ENCODE measurements at regions not wholly inside any gene's neighbourhood (a gene's known extent, or its start where the extent isn't known, plus 50 kb on each side); places are given as distances from the start of the nearest gene placed in this dataset.
"Not testable (repeated sequence)": the region's sequence is repeated elsewhere in the genome, so short reads cannot be mapped to it uniquely, and the experiment has no call there.

DNA sequence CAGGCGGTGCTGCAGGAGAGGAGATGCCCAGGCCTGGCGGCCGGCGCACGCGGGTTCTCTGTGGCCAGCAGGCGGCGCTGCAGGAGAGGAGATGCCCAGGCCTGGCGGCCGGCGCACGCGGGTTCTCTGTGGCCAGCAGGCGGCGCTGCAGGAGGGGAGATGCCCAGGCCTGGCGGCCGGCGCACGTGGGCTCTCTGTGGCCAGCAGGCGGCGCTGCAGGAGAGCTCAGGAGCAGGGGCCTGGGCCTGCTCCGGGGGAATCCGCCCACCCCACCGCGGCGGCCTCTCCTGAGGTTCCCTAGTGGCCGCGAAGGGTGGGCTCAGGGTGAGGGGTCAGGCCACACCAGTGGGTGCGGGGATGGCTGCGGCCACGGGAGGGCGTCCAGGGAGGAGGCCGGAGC is 75.9 kb downstream of the OR4F16 start:
- not testable (repeated sequence) for DNase-seq (ENCODE audit: low read depth)

DNA sequence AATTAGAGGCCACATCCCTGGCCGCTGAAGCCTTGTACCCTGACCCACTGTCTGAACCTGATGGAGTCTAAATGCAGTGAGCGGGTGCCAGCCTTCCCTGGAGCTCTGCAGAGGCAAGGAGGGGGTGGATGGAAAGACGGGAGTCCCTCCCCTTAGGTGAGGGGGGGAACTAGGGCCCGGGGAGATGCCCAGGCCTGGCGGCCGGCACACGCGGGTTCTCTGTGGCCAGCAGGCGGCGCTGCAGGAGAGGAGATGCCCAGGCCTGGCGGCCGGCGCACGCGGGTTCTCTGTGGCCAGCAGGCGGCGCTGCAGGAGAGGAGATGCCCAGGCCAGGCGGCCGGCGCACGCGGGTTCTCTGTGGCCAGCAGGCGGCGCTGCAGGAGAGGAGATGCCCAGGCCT is 77.3 kb downstream of the OR4F16 start:
- not testable (repeated sequence) for DNase-seq (ENCODE audit: low read depth)

DNA sequence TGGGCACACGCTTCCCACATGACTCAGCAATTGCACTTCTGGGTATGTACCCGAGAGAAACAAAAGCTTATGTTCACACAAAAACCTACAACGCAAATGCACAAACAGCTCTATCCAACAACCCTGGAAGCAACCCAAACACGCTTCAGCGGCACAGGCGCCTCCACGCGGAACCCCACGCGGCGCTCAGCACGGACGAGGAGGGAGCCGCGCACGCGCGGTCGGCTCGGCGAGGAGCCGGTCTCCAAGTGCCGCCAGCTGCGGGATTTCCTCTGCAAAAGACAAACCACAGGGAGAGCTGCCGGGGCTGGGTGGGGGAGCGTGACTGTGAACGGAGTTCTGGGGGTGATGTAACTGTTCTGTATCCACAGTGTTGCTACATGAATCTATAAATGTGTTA is 81.2 kb downstream of the OR4F16 start:
- DNase-seq (ENCODE audit: low read depth) = peak; percentile 3

DNA sequence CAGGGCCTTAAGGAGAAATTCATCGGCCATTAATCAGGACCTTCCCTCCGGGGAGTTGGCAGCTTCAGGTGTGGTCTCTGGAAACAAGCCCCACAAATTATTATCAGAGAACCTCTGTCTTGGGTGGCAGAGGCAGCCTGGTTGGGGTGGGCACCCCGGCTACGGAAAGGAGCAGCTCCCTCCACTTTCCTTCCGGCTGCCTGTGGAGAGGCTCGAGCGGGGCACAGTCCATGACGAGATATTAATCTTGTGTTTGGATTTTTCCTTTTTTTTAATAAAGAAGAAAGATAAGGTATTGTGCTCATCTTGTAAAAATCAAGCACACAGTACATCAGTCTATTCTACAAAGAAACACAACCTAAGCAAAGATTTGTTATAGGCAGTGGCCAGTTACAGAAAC is 98.2 kb downstream of the OR4F16 start:
- DNase-seq (ENCODE audit: low read depth) = not testable (repeated sequence)

DNA sequence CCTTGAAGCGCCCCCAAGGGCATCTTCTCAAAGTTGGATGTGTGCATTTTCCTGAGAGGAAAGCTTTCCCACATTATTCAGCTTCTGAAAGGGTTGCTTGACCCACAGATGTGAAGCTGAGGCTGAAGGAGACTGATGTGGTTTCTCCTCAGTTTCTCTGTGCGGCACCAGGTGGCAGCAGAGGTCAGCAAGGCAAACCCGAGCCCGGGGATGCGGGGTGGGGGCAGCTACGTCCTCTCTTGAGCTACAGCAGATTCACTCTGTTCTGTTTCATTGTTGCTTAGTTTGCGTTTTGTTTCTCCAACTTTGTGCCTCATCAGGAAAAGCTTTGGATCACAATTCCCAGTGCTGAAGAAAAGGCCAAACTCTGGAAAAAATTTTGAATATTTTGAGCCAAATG is 100.5 kb downstream of the OR4F16 start:
- DNase-seq (ENCODE audit: low read depth) = peak; percentile 8

Measured in activated gamma-delta T cell treated with anti-CD3 and anti-CD28 coated beads, Interleukin-2, amount 50 U/mL, for 16 hours (primary cell).